Fibroblast of lung (primary cell): ENCODE measurements at regions not wholly inside any gene's neighbourhood (a gene's known extent, or its start where the extent isn't known, plus 50 kb on each side); places are given as distances from the start of the nearest gene placed in this dataset.
"Not testable (repeated sequence)": the region's sequence is repeated elsewhere in the genome, so short reads cannot be mapped to it uniquely, and the experiment has no call there.

Experiments
- DNase-seq, 2 donors: peaks; one replicate each; pipeline versions ENCODE4 v3.0.0 to v3.0.0-alpha.2; 2010; ENCODE audit warnings: low read depth in 2 of 2
- H2AFZ ChIP-seq: 2 replicates; pipeline ENCODE4 v1.5.1; 2012; ENCODE audit warnings: low read length, control low read depth, inconsistent platforms
- H3K27ac ChIP-seq: 2 replicates; pipeline ENCODE4 v1.5.1; 2011; ENCODE audit warnings: low read length, control low read depth; ENCODE audit not compliant: insufficient read depth
- H3K27me3 ChIP-seq: 2 replicates; pipeline ENCODE4 v1.5.1; 2011; ENCODE audit warnings: mild to moderate bottlenecking, low read length; ENCODE audit not compliant: control insufficient read depth, insufficient read depth
- H3K36me3 ChIP-seq: 2 replicates; pipeline ENCODE4 v1.5.1; 2011; ENCODE audit warnings: low read length; ENCODE audit not compliant: control insufficient read depth, insufficient read depth
- H3K4me1 ChIP-seq: 2 replicates; pipeline ENCODE4 v1.5.1; 2011; ENCODE audit warnings: low read length; ENCODE audit not compliant: control insufficient read depth, insufficient read depth; ENCODE audit errors: extremely low read depth
- H3K4me2 ChIP-seq: 2 replicates; pipeline ENCODE4 v1.5.1; 2011; ENCODE audit warnings: low read length, control low read depth; ENCODE audit not compliant: insufficient read depth; ENCODE audit errors: extremely low read depth
- H3K4me3 ChIP-seq, 4 experiments: fragments of 200-600 bp in 1 of 4; sonication (generic) in 1 of 4; replicated peaks in 1 of 4; 2 replicates each; pipeline ENCODE4 v1.5.1; 2011 to 2016; ENCODE audit warnings: low read length in 4 of 4, low read depth in 3 of 4, mild to moderate bottlenecking in 3 of 4, control low read depth in 2 of 4, inconsistent platforms in 1 of 4, mixed read lengths in 1 of 4; ENCODE audit not compliant: insufficient read depth in 1 of 4; ENCODE audit errors: control extremely low read depth in 1 of 4
- H3K79me2 ChIP-seq: 2 replicates; pipeline ENCODE4 v1.5.1; 2012; ENCODE audit warnings: mild to moderate bottlenecking, low read length, inconsistent platforms; ENCODE audit not compliant: control insufficient read depth, insufficient read depth
- H3K9ac ChIP-seq: 2 replicates; pipeline ENCODE4 v1.5.1; 2011; ENCODE audit warnings: mild to moderate bottlenecking, low read length, control low read depth; ENCODE audit not compliant: insufficient read depth
- H3K9me3 ChIP-seq: 2 replicates; pipeline ENCODE4 v1.5.1; 2012; ENCODE audit warnings: low read depth, low read length; ENCODE audit not compliant: control insufficient read depth, insufficient read depth
- H4K20me1 ChIP-seq: 2 replicates; pipeline ENCODE4 v1.5.1; 2011; ENCODE audit warnings: low read length; ENCODE audit not compliant: control insufficient read depth, insufficient read depth; ENCODE audit errors: extremely low read depth
- EZH2 ChIP-seq: IDR thresholded peaks from 2 replicates; pipeline ENCODE4 v1.5.1; 2012; ENCODE audit warnings: low read length, control low read depth, mild to moderate bottlenecking; ENCODE audit errors: missing control alignments
- TF ChIP-seq, protein P1 (sequence below), 2 donors: IDR thresholded peaks in 1 of 2; conservative IDR thresholded peaks in 1 of 2; 1 replicate in 1 of 2; 2 replicates in 1 of 2; pipeline ENCODE4 v1.5.1; 2011 to 2012; ENCODE audit warnings: low read length in 2 of 2, control low read depth in 1 of 2, inconsistent platforms in 1 of 2, low read depth in 1 of 2, mild to moderate bottlenecking in 1 of 2

DNA sequence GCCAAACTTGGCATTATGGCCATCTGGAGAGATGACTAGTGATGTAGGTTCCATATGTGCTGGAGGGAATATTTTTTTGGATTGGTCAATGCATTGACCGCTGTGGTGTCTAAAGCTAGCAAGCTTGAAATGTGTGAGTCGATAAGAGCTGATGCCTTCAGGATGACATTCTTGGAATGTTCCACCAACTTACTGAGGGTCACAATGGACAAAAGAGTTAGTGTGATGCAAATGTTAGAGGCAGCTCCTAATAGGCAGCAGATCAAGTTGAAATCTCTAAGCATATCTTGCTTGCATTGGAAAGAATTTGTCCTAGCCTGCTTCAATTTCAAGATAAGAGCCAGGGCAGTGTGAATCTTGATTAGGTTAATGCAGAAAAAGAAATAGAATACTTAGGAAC is 210.4 kb upstream of the AFF2 start:
- Histone ChIP-seq H3K9ac (no peak overlapping the region), H3K4me1 (no peaks in the 10 kb centered on the region), H3K79me2 (no peaks in the 10 kb centered on the region), H4K20me1 (no peaks in the 10 kb centered on the region), H3K36me3 (no peaks in the 10 kb centered on the region), H3K9me3 (no peaks in the 10 kb centered on the region), H3K4me2 (no peak overlapping the region), H3K27me3 (no peaks in the 10 kb centered on the region), H2AFZ (no peak overlapping the region), H3K27ac (no peak overlapping the region), H3K4me3 (no peak overlapping the region)
- no peak for DNase-seq
- no peak for TF ChIP-seq EZH2
- TF ChIP-seq, protein P1, sequence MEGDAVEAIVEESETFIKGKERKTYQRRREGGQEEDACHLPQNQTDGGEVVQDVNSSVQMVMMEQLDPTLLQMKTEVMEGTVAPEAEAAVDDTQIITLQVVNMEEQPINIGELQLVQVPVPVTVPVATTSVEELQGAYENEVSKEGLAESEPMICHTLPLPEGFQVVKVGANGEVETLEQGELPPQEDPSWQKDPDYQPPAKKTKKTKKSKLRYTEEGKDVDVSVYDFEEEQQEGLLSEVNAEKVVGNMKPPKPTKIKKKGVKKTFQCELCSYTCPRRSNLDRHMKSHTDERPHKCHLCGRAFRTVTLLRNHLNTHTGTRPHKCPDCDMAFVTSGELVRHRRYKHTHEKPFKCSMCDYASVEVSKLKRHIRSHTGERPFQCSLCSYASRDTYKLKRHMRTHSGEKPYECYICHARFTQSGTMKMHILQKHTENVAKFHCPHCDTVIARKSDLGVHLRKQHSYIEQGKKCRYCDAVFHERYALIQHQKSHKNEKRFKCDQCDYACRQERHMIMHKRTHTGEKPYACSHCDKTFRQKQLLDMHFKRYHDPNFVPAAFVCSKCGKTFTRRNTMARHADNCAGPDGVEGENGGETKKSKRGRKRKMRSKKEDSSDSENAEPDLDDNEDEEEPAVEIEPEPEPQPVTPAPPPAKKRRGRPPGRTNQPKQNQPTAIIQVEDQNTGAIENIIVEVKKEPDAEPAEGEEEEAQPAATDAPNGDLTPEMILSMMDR (conservative IDR thresholded peaks at IDR 0.05 in 1 of 2, IDR thresholded peaks at IDR 0.05 in 1 of 2; ENCODE audit: low read depth in 1 of 2, low read length in 2 of 2) = no peak

- H3K79me2 ChIP-seq = no peaks in the 10 kb centered on the region
- no peaks in the 10 kb centered on the region for H3K27me3 ChIP-seq
- no peaks in the 10 kb centered on the region for H4K20me1 ChIP-seq
- H3K36me3 ChIP-seq = no peaks in the 10 kb centered on the region
- H3K4me2 ChIP-seq = no peak overlapping the region
- no peak overlapping the region for H3K9ac ChIP-seq
- no peak overlapping the region for H2AFZ ChIP-seq
- H3K27ac ChIP-seq = no peak overlapping the region
- no peak for DNase-seq
- H3K9me3 ChIP-seq = no peaks in the 10 kb centered on the region
- H3K4me3 ChIP-seq = no peak overlapping the region
- no peaks in the 10 kb centered on the region for H3K4me1 ChIP-seq
- TF ChIP-seq EZH2 = no peak
- TF ChIP-seq, protein P1 (conservative IDR thresholded peaks at IDR 0.05 in 1 of 2, IDR thresholded peaks at IDR 0.05 in 1 of 2; ENCODE audit: low read depth in 1 of 2, low read length in 2 of 2) = no peak
These were observed 209.5 kb upstream of the AFF2 start for GRCh38 chrX:148290931-148291330.

GRCh38 chrX:148298737-148299136 is 201.7 kb upstream of the AFF2 start:
- DNase-seq = peak in 1 of 2 donors; percentile 66
- Histone ChIP-seq H3K4me3 (no peak overlapping the region), H3K4me1 (no peaks in the 10 kb centered on the region), H3K27ac (no peak overlapping the region), H3K9me3 (no peaks in the 10 kb centered on the region), H3K9ac (no peak overlapping the region), H2AFZ (no peak overlapping the region), H3K27me3 (no peaks in the 10 kb centered on the region), H3K4me2 (no peak overlapping the region), H4K20me1 (no peaks in the 10 kb centered on the region), H3K36me3 (no peaks in the 10 kb centered on the region), H3K79me2 (no peaks in the 10 kb centered on the region)
- TF ChIP-seq, protein P1 (conservative IDR thresholded peaks at IDR 0.05 in 1 of 2, IDR thresholded peaks at IDR 0.05 in 1 of 2; ENCODE audit: low read depth in 1 of 2, low read length in 2 of 2) = no peak
- no peak for TF ChIP-seq EZH2

DNA sequence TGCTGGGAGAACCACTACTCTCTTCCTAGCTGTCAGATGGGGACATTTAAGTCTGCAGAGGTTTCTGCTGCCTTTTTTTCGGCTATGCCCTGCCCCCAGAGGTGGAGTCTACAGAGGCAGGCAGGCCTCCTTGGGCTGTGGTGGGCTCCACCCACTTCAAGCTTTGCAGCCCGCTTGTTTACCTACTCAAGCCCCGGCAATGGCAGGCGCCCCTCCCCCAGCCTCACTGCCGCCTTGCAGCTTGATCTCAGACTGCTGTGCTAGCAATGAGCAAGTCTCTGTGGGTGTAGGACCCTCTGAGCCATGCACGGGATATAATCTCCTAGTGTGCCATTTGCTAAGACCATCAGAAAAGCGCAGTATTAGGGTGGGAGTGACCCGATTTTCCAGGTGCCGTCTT is 195.2 kb upstream of the AFF2 start:
- H3K4me1 ChIP-seq, H3K27ac ChIP-seq, H3K27me3 ChIP-seq, H3K4me2 ChIP-seq, H3K9ac ChIP-seq, H3K36me3 ChIP-seq, H4K20me1 ChIP-seq, H3K79me2 ChIP-seq, H3K9me3 ChIP-seq, DNase-seq, H3K4me3 ChIP-seq, H2AFZ ChIP-seq: not testable (repeated sequence)
